ENCODE measurements at regions not wholly inside any gene's neighbourhood (a gene's known extent, or its start where the extent isn't known, plus 50 kb on each side); places are given as distances from the start of the nearest gene placed in this dataset.

DNA sequence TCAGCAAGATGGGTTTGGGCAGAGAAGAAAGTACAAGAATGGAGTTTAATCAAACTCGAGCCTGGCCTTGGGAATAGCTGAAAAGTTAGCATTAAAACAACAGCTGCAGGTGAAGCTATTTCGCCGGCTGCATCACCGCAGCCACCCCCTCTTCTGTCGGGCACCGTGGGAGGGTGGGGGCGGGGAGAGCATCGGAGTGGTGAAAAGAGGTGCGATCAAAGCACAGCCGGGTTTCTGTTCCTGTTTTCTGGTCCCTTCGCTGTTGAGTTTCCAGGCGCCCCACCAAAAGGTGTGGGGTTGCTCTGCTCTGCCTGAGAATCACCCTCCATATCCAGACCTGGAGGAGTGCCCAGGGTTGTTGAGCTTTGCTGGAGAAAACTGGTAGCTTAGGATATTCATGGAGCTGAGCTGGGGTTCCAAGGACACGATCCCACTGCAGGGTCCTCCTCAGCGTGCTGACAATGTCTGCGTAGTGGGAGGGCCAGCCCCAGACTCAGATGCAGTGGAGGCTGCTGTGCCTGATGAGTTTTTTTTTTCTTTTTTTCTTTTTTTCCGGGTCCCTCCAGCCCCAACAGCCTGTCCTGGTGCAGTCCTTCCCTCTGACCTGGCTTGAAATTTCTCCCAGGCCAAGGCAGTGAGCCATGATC, 127.5 kb upstream of the C1orf174 start:
- DNase-seq (ENCODE audit: low spot score): no peak
- intact Hi-C loops (cut with DNase I): no loop called here
- no peak for ATAC-seq

GRCh38 chr1:4028139-4028501, 128.0 kb upstream of the C1orf174 start:
- intact Hi-C loops (cut with DNase I): no loop called here
- DNase-seq (ENCODE audit: low spot score) (no peak), ATAC-seq (no peak)

- intact Hi-C loops (cut with DNase I): no loop called here
- DNase-seq (ENCODE audit: low spot score): no peak
- no peak for ATAC-seq
Observed at GRCh38 chr1:4029376-4029775, 129.3 kb upstream of the C1orf174 start.

- DNase-seq (ENCODE audit: low spot score): no peak
- intact Hi-C loops (cut with DNase I): no loop called here
- ATAC-seq: no peak
Observed at GRCh38 chr1:4032571-4032970, 132.5 kb upstream of the C1orf174 start.

DNA sequence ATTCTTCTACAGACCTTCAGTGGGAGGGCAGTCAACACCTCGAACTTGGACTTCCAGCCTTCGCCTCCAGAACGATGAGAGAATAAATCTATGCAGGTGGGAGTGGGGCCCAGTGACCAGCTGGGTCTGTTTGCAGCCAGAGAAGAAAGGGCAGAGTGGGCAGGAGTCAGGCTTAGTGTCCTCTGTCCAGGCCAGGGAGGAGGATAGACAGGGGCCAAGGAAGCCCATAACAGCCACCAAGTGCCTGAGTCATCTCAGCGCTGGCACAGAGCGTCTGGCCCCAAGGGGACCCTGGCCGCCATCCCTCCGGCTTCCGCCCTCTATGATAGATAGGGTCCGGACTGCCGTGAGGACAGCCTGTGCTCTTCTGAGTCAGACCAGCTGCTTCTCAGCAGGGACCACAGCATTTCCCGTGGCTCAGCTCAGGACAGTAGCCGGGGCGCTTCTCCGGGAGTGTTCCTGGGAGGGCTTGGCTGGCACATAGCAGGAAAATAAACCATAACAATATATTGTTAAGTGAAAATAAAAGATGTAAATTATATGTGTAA, 133.1 kb upstream of the C1orf174 start:
- ATAC-seq (no peak), DNase-seq (ENCODE audit: low spot score) (no peak)
- intact Hi-C loops (cut with DNase I): no loop called here

DNA sequence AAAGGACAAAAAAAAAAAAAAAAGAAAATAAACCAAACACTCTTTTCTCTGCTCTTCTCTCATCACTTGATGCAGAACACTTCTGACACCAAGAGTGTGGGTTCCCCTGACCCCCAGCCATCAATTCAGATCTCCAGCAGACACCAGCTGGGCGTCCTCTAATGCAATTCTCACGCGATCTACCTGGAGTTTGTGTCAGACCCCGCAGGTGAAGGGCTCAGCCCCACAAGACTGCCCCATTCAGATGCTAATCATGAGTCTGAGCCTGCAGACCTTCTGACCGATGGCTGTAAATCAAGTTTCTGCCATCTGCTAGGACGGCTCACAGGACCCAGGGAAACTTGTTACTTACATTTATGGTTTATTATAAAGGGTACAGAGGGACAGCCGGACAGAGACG, 133.6 kb upstream of the C1orf174 start:
- intact Hi-C loops (cut with DNase I): no loop called here
- no peak for ATAC-seq
- no peak for DNase-seq (ENCODE audit: low spot score)

- DNase-seq (ENCODE audit: low spot score) (no peak), ATAC-seq (no peak)
- intact Hi-C loops (cut with DNase I): no loop called here
Observed at GRCh38 chr1:4034318-4034887, 134.3 kb upstream of the C1orf174 start.

- DNase-seq (ENCODE audit: low spot score) (no peak), ATAC-seq (no peak)
- intact Hi-C loops (cut with DNase I): no loop called here
Observed at GRCh38 chr1:4044967-4045366, 144.9 kb upstream of the C1orf174 start.

DNA sequence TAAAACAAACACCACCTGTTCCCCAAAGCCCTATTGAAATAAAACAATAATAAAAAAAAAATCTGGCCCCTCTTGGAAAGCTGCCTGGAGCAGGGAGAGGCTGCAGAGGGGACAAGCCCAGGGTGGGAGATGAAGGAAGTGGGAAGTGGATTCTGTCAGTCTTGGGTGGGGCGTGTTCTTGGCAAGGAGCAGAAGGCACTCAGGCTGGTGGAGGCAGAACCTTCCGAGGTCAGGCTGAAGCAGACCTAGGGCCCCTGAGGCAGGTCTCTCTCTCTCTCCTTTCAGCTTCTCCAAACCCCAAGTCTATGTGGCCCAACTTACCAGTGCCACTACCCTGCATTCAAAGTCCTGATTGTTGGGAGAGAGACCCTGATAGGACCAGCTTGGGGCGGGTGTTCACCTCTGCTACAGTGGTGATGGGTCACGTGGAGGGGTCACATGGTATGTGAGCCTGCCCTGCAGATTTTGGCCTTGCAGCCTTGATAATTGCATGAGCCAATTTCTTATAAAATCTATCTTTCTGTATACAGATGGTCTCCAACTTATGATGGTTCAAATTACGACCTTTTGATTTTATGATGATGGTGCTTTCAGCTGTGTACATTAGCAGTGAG, 145.4 kb upstream of the C1orf174 start:
- no peak for ATAC-seq
- intact Hi-C loops (cut with DNase I): no loop called here
- DNase-seq (ENCODE audit: low spot score): no peak

DNA sequence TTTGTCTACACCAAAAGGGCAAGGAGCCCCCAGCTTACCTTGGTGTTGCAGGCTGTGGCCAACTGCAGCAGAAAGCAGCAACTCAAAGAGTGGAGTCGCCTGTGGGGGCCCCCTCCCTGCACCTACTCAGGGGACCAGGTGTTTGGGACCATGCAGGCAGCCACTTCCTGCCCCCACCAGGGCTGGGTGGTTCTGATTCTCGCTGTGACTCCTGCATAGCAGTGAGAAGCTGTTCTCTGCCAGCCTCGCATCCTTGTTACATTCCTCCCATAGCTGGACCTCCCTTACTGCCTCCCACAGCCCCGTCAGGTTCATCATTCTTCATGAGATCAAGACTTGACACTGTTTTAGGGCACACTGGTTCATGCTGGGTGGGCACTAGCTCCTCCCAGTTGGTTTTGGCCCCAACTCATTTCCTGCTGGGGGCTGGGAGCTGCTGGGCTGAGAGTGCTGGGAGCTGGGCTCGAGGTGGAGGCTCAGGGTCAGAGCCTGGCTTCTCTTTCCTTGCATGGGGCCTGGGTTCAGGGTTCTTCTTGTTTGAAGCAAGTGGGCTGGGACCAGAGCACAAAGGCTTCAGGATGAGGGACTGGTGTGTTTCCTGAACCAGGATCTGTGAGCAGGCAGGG, 146.9 kb upstream of the C1orf174 start:
- DNase-seq (ENCODE audit: low spot score) (no peak), ATAC-seq (no peak)
- intact Hi-C loops (cut with DNase I): no loop called here

- ATAC-seq (no peak), DNase-seq (ENCODE audit: low spot score) (no peak)
- intact Hi-C loops (cut with DNase I): no loop called here
Observed at GRCh38 chr1:4047666-4048065, 147.6 kb upstream of the C1orf174 start.

- intact Hi-C loops (cut with DNase I): no loop called here
- ATAC-seq (no peak), DNase-seq (ENCODE audit: low spot score) (no peak)
Observed at GRCh38 chr1:4048076-4048475, 148.0 kb upstream of the C1orf174 start.

DNA sequence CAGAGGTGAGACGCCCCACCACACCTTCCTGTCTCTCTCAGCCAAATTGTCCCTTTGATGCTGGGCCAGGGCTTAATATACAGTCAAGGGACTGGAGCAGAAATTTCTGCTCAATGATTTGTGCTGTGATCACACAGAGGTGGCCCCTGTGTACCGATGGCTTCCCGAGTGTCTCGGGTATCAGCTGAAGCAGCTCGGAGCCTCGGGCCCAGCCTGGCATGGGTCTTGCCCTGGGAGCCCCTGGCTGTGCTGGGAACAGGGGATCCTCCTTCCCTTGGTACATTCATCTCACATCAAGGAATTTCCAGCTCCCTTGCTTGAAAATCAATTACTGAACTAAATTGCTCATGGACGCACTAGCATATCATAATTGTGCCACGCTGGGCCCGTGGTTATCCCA, 148.8 kb upstream of the C1orf174 start:
- intact Hi-C loops (cut with DNase I): no loop called here
- DNase-seq (ENCODE audit: low spot score) (no peak), ATAC-seq (no peak)

GRCh38 chr1:4050998-4051397, 150.9 kb upstream of the C1orf174 start:
- ATAC-seq: no peak
- intact Hi-C loops (cut with DNase I): no loop called here
- DNase-seq (ENCODE audit: low spot score): no peak

DNA sequence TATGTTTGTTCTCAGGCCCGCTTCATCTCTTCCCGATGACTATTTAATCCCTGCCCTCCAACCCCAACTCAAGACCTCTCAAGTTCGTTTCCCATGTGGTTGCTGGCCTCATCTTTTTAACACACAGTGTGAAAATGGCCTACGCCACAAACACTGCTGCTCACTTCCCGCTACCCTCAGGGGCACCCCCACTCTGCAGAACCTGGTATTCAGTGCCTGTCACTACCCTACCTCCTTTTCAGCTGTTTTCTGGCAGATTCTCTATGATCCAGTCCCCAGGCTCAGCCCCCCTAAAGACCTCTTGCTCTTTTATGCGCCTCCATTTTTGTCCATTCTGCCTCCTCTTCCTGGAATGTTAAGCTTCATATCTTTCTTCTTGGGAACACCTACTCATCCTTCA, 152.6 kb upstream of the C1orf174 start:
- ATAC-seq (no peak), DNase-seq (ENCODE audit: low spot score) (no peak)
- intact Hi-C loops (cut with DNase I): no loop called here

GRCh38 chr1:4053160-4053748, 153.2 kb upstream of the C1orf174 start:
- DNase-seq (ENCODE audit: low spot score): no peak
- no peak for ATAC-seq
- intact Hi-C loops (cut with DNase I): no loop called here

DNA sequence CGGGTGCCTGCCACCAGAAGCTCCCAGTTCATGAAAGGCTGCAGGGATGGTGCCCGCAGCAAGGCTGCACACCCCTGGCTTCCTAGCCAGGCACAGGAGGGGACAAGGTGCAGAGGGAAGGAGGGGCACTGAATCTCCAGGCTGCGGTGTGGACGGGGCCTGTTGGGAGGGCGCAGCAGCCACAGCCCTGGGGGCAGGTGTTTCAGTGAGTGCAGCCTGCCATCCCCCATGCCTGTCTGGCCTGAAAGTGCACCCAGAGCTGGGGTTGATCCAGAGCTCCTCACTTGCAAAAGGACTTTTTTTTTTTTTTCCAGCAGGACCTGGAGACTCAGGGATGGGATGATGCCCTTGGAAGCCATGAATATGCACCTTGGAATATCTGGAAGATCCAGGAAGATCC, 153.7 kb upstream of the C1orf174 start:
- ATAC-seq (no peak), DNase-seq (ENCODE audit: low spot score) (no peak)
- intact Hi-C loops (cut with DNase I): no loop called here

DNA sequence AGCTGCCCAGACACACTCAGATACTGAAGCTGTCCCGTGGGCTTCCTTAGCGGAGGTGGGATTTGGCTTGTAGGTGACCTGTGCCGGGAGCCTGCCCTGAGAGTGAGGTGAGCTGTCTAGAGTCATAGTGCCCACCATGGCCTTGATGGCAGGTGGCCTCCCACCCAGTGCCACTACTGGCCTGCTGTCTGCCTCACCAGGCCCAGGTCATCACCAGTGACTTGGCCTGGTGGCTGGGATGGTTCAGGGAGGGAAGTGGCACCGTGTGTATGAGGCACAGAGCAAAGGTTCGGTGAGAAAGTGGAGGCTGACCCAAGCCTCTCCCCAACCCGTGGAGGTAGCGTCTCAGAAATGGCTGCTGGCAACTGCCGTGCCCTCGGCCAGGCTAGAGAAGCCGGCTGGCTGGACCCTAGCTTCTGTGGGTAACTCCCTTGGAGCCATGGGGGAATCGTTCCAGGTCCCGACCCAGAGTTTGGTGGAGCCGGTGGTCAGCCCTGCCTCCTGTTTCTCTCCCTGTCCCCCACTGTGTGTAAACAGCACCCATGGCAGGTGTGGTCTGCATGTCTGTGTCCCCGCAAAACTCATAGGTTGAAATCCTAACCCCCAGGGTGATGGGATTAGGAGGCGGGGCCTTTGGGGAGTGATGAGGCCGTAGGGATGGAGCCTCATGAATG, 155.4 kb upstream of the C1orf174 start:
- ATAC-seq (no peak), DNase-seq (ENCODE audit: low spot score) (no peak)
- intact Hi-C loops (cut with DNase I): no loop called here

- DNase-seq (ENCODE audit: low spot score) (no peak), ATAC-seq (no peak)
Observed at GRCh38 chr1:4056422-4056821, 156.3 kb upstream of the C1orf174 start.

More at GRCh38 chr1:4056422-4056821, 156.3 kb upstream of the C1orf174 start:
- intact Hi-C loops (cut with DNase I): no loop called here

Measured in sciatic nerve (tissue), 2 donors.